ENCODE measurements at regions not wholly inside any gene's neighbourhood (a gene's known extent, or its start where the extent isn't known, plus 50 kb on each side); places are given as distances from the start of the nearest gene placed in this dataset.

DNA sequence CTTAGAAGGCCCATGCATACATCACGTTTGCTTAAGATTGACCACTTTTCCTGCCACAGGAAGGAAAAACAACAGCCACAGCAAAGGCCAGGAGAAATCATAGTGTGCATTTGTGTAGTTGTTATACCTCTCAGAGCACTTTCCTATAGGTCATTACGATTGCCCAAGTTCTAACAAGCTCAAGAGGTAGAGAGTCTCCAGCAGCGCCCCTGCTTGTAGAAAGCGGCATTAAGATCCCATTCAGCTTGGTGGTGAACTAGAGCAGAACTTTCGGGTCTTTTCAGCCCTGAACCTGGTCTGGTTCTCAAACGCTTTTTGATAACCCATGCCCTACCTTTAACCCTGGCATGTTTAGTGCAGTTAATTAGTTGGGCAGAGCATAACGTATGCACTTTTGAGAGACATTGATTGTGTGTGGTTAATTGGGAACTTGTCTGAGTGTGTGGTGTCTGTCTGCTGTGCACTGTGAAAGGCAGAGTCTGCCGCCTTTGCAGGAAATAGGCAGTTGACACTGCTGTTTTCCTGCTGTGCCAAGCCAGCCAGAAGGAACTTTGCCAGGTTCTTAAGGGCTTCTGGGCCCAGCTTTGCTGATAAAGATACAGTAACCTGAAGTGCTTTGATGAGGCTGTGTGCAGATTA is 109.9 kb upstream of the CLMP start:
- no peak for DNase-seq (ENCODE audit: low read depth in 2 of 3, low spot score in 2 of 3)

GRCh38 chr11:123303924-123304323 is 108.9 kb upstream of the CLMP start:
- DNase-seq (ENCODE audit: low read depth in 2 of 3, low spot score in 2 of 3): no peak

- DNase-seq (ENCODE audit: low read depth in 2 of 3, low spot score in 2 of 3): peak in 2 of 3 experiments; percentile 10 to 14
Observed at GRCh38 chr11:123302751-123303195, 107.7 kb upstream of the CLMP start.

- peak; percentile 65 to 69 (median 67) for DNase-seq (ENCODE audit: low read depth in 2 of 3, low spot score in 2 of 3)
Observed at GRCh38 chr11:123301696-123302400, 106.8 kb upstream of the CLMP start.

GRCh38 chr11:123301013-123301591 is 106.1 kb upstream of the CLMP start:
- no peak for DNase-seq (ENCODE audit: low read depth in 2 of 3, low spot score in 2 of 3)

- no peak for DNase-seq (ENCODE audit: low read depth in 2 of 3, low spot score in 2 of 3)
Observed at GRCh38 chr11:123299721-123300120, 104.7 kb upstream of the CLMP start.

- no peak for DNase-seq (ENCODE audit: low read depth in 2 of 3, low spot score in 2 of 3)
Observed at GRCh38 chr11:123298488-123299447, 103.7 kb upstream of the CLMP start.

DNA sequence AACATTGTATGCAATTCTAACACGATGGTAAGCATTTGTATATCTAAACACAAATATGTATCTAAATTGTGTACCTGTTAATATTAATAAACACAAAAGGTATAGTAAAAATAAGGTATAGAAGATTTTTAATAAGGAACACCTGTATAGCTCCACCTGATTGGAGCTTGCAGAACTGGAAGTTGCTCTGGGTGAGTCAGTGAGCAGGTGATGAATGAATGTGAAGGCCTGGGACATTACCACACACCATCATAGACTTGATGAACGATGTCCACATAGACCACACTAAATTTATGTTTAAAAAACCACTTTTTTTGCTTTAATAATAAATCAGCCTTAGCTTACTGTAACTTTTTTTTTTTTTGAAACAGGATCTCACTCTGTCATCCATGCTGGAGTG is 97.6 kb upstream of the CLMP start:
- no peak for DNase-seq (ENCODE audit: low read depth in 2 of 3, low spot score in 2 of 3)

- DNase-seq (ENCODE audit: low read depth in 2 of 3, low spot score in 2 of 3): no peak
Observed at GRCh38 chr11:123291201-123291869, 96.3 kb upstream of the CLMP start.

GRCh38 chr11:123286761-123287160 is 91.7 kb upstream of the CLMP start:
- no peak for DNase-seq (ENCODE audit: low read depth in 2 of 3, low spot score in 2 of 3)

DNA sequence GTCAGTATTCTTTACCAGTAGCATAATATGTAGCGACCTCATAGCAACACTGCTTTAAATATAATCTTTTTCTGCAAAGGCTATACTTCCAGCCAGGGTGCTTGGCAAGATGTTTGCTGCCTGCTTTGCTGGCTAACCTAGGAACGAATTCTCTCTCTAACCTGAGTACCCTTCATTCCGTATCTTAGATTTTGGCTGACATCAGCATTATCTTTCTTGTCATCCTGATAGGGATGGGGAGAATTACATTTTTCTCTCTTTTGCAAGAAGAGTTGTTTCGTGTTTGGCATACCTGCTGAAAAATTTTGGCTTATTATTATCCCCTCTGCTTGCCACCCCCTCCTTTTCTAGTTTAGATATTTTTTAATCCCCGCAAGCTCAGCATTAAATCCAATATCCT is 91.2 kb upstream of the CLMP start:
- DNase-seq (ENCODE audit: low read depth in 2 of 3, low spot score in 2 of 3): no peak

DNA sequence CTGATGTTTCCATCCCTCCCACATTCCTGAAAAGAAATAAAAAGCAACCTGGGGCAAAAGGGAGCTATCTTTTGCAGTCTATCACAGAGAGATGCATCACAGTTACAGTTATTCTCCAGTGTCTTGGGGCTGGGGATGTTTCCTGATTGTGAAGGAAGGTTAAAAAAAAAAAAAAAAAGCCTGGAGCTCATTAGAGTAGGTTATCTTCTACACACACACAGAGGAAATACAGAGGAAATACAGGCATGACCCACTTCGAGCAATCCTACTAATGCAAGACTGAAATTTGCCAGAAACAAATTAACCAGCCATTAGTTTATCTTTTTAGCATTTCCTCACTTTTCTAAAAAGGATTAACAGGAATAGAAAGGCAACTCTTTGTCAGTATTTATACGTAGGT is 89.4 kb upstream of the CLMP start:
- no peak for DNase-seq (ENCODE audit: low read depth in 2 of 3, low spot score in 2 of 3)

GRCh38 chr11:123282597-123282996 is 87.5 kb upstream of the CLMP start:
- DNase-seq (ENCODE audit: low read depth in 2 of 3, low spot score in 2 of 3): no peak

DNA sequence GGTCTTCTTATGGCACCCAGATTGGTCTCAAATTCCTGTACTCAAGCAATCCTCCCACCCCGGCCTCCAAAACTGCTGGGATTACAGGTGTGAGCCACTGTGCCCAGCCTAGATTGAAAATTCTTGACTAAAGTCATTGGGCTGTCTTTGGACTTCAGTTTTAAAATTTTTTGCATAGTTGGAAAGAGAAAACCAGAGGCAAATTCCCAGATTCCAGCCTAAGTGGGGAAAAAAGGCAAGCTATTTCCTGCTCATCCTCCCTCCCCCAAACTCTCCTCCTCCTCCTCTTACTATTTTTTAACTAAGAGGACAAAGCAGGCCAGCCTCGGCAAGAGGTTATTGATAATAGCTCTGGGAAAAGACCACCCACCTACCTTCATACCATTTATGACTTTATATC is 78.6 kb upstream of the CLMP start:
- no peak for DNase-seq (ENCODE audit: low read depth in 2 of 3, low spot score in 2 of 3)

DNA sequence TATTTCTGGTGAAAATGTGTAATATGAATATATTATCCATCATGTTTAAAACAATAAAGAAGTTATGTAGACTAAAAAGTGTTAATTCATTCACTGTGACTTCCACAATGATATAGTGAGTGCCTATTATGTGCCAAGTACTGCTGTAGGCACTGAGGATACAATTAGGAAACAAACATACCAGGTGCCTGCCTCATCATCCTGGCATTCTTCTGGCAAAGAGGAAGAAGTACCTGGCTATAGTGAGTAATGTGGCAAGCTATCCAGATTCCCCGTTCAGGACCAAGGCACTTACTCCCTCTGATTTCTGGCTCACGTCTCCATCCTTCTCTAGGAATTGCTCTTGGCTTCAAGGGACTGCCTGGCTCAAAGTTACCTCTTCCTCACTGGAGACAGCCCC is 77.5 kb upstream of the CLMP start:
- DNase-seq (ENCODE audit: low read depth in 2 of 3, low spot score in 2 of 3): no peak

DNA sequence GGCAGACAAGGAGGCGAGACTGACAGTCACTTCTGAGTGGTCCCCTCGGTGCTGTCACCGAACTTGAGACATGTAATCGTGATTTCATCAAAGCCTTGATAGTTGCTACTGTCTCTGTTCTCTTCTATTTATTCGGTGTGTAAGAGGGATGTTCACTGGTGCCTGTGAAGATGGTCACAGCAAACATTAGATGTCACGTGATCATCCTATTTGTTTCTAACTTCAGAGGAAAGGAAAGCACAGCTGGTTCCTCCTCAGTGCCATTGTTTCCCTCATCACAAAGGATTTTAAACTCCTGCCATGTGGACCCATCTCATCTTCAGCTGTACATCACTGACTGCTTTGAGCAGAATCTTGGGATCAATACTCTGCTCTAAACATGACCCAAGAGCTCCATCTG is 73.1 kb upstream of the CLMP start:
- DNase-seq (ENCODE audit: low read depth in 2 of 3, low spot score in 2 of 3): no peak

- no peak for DNase-seq (ENCODE audit: low read depth in 2 of 3, low spot score in 2 of 3)
Observed at GRCh38 chr11:123265951-123266350, 70.9 kb upstream of the CLMP start.

GRCh38 chr11:123264431-123264780 is 69.4 kb upstream of the CLMP start:
- DNase-seq (ENCODE audit: low read depth in 2 of 3, low spot score in 2 of 3): no peak

GRCh38 chr11:123261345-123262106 is 66.5 kb upstream of the CLMP start:
- peak; percentile 37 to 60 (median 54) for DNase-seq (ENCODE audit: low read depth in 2 of 3, low spot score in 2 of 3)

GRCh38 chr11:123260511-123261211 is 65.6 kb upstream of the CLMP start:
- DNase-seq (ENCODE audit: low read depth in 2 of 3, low spot score in 2 of 3): no peak
